ENCODE measurements at regions not wholly inside any gene's neighbourhood (a gene's known extent, or its start where the extent isn't known, plus 50 kb on each side); places are given as distances from the start of the nearest gene placed in this dataset.

DNA sequence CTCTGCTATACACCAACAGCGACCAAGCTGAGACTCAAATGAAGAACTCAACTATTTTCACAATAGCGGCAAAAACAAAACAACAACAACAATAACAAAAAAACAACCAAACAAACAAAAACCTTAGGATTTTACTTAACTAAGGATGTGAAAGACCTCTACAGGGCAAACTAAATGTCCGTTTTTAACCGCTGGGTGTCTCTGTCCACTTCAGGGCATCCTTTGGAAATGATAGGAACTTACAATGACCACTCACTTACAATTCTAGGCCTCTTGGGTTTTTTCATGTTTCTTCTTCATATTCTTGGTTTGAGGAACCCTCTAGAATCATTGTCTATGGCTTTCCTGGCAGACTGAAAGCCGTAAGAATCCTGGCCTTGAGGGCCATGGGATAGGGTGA lies 134.0 kb upstream of the FAM78B start:
- TF ChIP-seq, protein P1, sequence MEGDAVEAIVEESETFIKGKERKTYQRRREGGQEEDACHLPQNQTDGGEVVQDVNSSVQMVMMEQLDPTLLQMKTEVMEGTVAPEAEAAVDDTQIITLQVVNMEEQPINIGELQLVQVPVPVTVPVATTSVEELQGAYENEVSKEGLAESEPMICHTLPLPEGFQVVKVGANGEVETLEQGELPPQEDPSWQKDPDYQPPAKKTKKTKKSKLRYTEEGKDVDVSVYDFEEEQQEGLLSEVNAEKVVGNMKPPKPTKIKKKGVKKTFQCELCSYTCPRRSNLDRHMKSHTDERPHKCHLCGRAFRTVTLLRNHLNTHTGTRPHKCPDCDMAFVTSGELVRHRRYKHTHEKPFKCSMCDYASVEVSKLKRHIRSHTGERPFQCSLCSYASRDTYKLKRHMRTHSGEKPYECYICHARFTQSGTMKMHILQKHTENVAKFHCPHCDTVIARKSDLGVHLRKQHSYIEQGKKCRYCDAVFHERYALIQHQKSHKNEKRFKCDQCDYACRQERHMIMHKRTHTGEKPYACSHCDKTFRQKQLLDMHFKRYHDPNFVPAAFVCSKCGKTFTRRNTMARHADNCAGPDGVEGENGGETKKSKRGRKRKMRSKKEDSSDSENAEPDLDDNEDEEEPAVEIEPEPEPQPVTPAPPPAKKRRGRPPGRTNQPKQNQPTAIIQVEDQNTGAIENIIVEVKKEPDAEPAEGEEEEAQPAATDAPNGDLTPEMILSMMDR (IDR thresholded peaks at IDR 0.05), result no peak
- no peak for TF ChIP-seq POLR2AphosphoS5 (IDR thresholded peaks at IDR 0.05)
